ENCODE measurements at regions not wholly inside any gene's neighbourhood (a gene's known extent, or its start where the extent isn't known, plus 50 kb on each side); places are given as distances from the start of the nearest gene placed in this dataset.
"Not testable (repeated sequence)": the region's sequence is repeated elsewhere in the genome, so short reads cannot be mapped to it uniquely, and the experiment has no call there.

DNA sequence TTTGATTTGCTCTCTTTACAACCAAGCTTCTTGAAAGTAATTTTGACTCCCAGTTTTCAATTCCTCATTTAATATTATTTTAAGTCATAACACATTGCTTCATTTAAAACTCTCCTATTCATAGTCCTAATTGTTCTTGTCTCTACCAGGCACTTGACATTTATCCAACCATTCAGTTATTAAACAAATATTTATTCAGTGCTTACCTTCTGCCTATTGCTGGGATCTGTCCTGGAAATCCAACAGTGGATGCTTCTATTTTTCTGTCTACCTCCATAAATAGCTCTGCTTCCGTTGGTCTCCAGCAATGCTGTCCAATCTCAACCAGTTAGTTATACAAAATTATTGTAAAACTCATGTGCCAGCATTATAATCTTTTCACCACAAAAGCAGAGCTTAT is 615.1 kb downstream of the ZWINT start:
- no peaks in the 10 kb centered on the region for H3F3A ChIP-seq (ENCODE audit: insufficient read depth, low read length, poor library complexity, severe bottlenecking)
- no peak overlapping the region for H3K9ac ChIP-seq (ENCODE audit: low read length)
- no peak for TF ChIP-seq SMC3 (conservative IDR thresholded peaks at IDR 0.05; ENCODE audit: poor library complexity)
- no peak for TF ChIP-seq EP300 (conservative IDR thresholded peaks at IDR 0.05; ENCODE audit: poor library complexity, severe bottlenecking)
- TF ChIP-seq TAF1 (IDR thresholded peaks at IDR 0.05; ENCODE audit: low read depth), result no peak
- TF ChIP-seq, protein P1, sequence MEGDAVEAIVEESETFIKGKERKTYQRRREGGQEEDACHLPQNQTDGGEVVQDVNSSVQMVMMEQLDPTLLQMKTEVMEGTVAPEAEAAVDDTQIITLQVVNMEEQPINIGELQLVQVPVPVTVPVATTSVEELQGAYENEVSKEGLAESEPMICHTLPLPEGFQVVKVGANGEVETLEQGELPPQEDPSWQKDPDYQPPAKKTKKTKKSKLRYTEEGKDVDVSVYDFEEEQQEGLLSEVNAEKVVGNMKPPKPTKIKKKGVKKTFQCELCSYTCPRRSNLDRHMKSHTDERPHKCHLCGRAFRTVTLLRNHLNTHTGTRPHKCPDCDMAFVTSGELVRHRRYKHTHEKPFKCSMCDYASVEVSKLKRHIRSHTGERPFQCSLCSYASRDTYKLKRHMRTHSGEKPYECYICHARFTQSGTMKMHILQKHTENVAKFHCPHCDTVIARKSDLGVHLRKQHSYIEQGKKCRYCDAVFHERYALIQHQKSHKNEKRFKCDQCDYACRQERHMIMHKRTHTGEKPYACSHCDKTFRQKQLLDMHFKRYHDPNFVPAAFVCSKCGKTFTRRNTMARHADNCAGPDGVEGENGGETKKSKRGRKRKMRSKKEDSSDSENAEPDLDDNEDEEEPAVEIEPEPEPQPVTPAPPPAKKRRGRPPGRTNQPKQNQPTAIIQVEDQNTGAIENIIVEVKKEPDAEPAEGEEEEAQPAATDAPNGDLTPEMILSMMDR (IDR thresholded peaks at IDR 0.05; ENCODE audit: poor library complexity, severe bottlenecking), result no peak
- TF ChIP-seq REST (IDR thresholded peaks at IDR 0.05; ENCODE audit: borderline replicate concordance), result no peak
- no peak for TF ChIP-seq MXI1 (conservative IDR thresholded peaks at IDR 0.05; ENCODE audit: poor library complexity, severe bottlenecking)
- TF ChIP-seq EZH2 (IDR thresholded peaks at IDR 0.05; ENCODE audit: borderline replicate concordance, insufficient read depth, low read length, poor library complexity, severe bottlenecking), result no peak
- no peak for TF ChIP-seq RAD21 (conservative IDR thresholded peaks at IDR 0.05)
- TF ChIP-seq POLR2AphosphoS5 (IDR thresholded peaks at IDR 0.05), result no peak

DNA sequence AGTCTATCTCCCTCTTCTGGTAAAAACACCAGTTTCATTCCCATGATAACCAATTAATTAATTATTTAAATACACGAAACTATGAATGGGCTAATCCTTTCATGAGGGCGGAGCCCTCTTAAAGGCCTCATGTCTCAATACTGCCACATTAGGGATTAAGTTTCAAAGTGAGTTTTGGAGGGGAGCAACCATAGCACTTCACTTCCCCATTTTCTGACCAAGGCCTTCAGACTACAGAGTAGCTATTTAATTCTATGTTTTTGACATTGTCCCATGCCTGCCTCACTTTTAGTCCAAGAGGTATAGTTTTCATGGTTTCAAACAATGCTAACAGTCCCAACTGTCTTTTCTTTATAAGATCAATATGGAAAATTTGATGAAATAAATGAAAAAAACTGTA is 618.6 kb downstream of the ZWINT start:
- no peak overlapping the region for H3K4me2 ChIP-seq (ENCODE audit: low read length)
- H4K20me1 ChIP-seq (ENCODE audit: insufficient read depth), result no peaks in the 10 kb centered on the region
- no peaks in the 10 kb centered on the region for H3K27me3 ChIP-seq (ENCODE audit: insufficient read depth, low read depth, low read length)
- no peaks in the 10 kb centered on the region for H3K9me2 ChIP-seq (ENCODE audit: insufficient read depth, low read length)
- no peaks in the 10 kb centered on the region for H3K79me2 ChIP-seq (replicated peaks; ENCODE audit: insufficient read depth, low read length)
- no peak overlapping the region for H3K4me3 ChIP-seq (ENCODE audit: low read length)
- no peaks in the 10 kb centered on the region for H3K36me3 ChIP-seq (ENCODE audit: insufficient read depth, low read length)
- H3F3A ChIP-seq (ENCODE audit: insufficient read depth, low read length, poor library complexity, severe bottlenecking), result no peaks in the 10 kb centered on the region
- TF ChIP-seq REST (IDR thresholded peaks at IDR 0.05; ENCODE audit: borderline replicate concordance), result no peak
- TF ChIP-seq POLR2AphosphoS5 (IDR thresholded peaks at IDR 0.05), result no peak
- no peak for TF ChIP-seq EP300 (conservative IDR thresholded peaks at IDR 0.05; ENCODE audit: poor library complexity, severe bottlenecking)
- TF ChIP-seq EZH2 (IDR thresholded peaks at IDR 0.05; ENCODE audit: borderline replicate concordance, insufficient read depth, low read length, poor library complexity, severe bottlenecking), result no peak
- TF ChIP-seq, protein P1 (IDR thresholded peaks at IDR 0.05; ENCODE audit: poor library complexity, severe bottlenecking), result no peak
- no peak for TF ChIP-seq TAF1 (IDR thresholded peaks at IDR 0.05; ENCODE audit: low read depth)
- TF ChIP-seq MXI1 (conservative IDR thresholded peaks at IDR 0.05; ENCODE audit: poor library complexity, severe bottlenecking), result no peak
- no peak for TF ChIP-seq RAD21 (conservative IDR thresholded peaks at IDR 0.05)
- no peak for TF ChIP-seq SMC3 (conservative IDR thresholded peaks at IDR 0.05; ENCODE audit: poor library complexity)
- H3K27ac ChIP-seq (ENCODE audit: low read length), result no peak overlapping the region
- no peaks in the 10 kb centered on the region for H3K9me3 ChIP-seq (ENCODE audit: low read length)
- no peak overlapping the region for H2AFZ ChIP-seq (ENCODE audit: low read depth, low read length)
- no peak overlapping the region for H3K9ac ChIP-seq (ENCODE audit: low read length)

More for the DNA sequence above, 615.1 kb downstream of the ZWINT start:
- H3K9me2 ChIP-seq (ENCODE audit: insufficient read depth, low read length), result no peaks in the 10 kb centered on the region
- H3K27me3 ChIP-seq (ENCODE audit: insufficient read depth, low read depth, low read length), result no peaks in the 10 kb centered on the region
- H3K4me2 ChIP-seq (ENCODE audit: low read length), result no peak overlapping the region
- H3K27ac ChIP-seq (ENCODE audit: low read length), result no peak overlapping the region
- no peaks in the 10 kb centered on the region for H3K9me3 ChIP-seq (ENCODE audit: low read length)
- H2AFZ ChIP-seq (ENCODE audit: low read depth, low read length), result no peak overlapping the region
- H3K36me3 ChIP-seq (ENCODE audit: insufficient read depth, low read length), result no peaks in the 10 kb centered on the region
- no peak overlapping the region for H3K4me3 ChIP-seq (ENCODE audit: low read length)
- H3K79me2 ChIP-seq (replicated peaks; ENCODE audit: insufficient read depth, low read length), result no peaks in the 10 kb centered on the region
- no peaks in the 10 kb centered on the region for H4K20me1 ChIP-seq (ENCODE audit: insufficient read depth)

DNA sequence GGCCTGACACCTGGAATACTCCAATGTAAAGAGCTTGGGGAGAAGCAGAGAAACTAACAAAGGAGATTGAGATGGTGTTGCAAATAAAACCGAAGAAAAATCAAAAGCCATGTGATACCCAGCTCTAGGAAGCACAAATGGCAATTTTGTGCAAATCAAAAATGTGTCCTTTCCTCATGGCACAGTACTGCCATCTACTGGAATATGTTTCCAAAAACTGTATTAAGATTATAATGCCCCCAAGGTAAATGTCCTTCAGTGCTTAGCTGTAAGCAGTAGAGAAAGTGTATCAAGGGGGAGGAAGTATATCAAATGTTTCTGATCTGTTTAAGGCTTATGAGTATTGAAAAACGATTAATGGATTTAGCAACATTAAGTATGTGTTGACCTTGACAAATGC is 620.3 kb downstream of the ZWINT start:
- not testable (repeated sequence) for H3K27me3 ChIP-seq (ENCODE audit: insufficient read depth, low read depth, low read length); H3K4me3 ChIP-seq (ENCODE audit: low read length); H3K79me2 ChIP-seq (replicated peaks; ENCODE audit: insufficient read depth, low read length); H3K9me3 ChIP-seq (ENCODE audit: low read length); H2AFZ ChIP-seq (ENCODE audit: low read depth, low read length); H3K9me2 ChIP-seq (ENCODE audit: insufficient read depth, low read length); H3K9ac ChIP-seq (ENCODE audit: low read length); H3K4me2 ChIP-seq (ENCODE audit: low read length); H3K27ac ChIP-seq (ENCODE audit: low read length); H4K20me1 ChIP-seq (ENCODE audit: insufficient read depth); H3K36me3 ChIP-seq (ENCODE audit: insufficient read depth, low read length); H3F3A ChIP-seq (ENCODE audit: insufficient read depth, low read length, poor library complexity, severe bottlenecking)

Measured in neural cell (in vitro differentiated cells).